NCI-H82 treated with DMSO at 0.1 percent for 48 hours (cell line): ENCODE measurements at regions not wholly inside any gene's neighbourhood (a gene's known extent, or its start where the extent isn't known, plus 50 kb on each side); places are given as distances from the start of the nearest gene placed in this dataset.
"Not testable (repeated sequence)": the region's sequence is repeated elsewhere in the genome, so short reads cannot be mapped to it uniquely, and the experiment has no call there.

Experiments
- DNase-seq: peaks from one replicate; lab custom pipeline; 2025; ENCODE audit not compliant: unreplicated experiment; lab: John Stamatoyannopoulos, UW

- DNase-seq, result no peak
Measured at GRCh38 chr12:31906557-31907301, 52.5 kb upstream of the RESF1 start.

- no peak for DNase-seq
Measured at GRCh38 chr12:31903025-31903424, 56.2 kb upstream of the RESF1 start.

GRCh38 chr12:31900271-31900670, 58.9 kb upstream of the RESF1 start:
- DNase-seq, result no peak

- peak; percentile 24 for DNase-seq
Measured at GRCh38 chr12:31899109-31899508, 60.1 kb upstream of the RESF1 start.

DNA sequence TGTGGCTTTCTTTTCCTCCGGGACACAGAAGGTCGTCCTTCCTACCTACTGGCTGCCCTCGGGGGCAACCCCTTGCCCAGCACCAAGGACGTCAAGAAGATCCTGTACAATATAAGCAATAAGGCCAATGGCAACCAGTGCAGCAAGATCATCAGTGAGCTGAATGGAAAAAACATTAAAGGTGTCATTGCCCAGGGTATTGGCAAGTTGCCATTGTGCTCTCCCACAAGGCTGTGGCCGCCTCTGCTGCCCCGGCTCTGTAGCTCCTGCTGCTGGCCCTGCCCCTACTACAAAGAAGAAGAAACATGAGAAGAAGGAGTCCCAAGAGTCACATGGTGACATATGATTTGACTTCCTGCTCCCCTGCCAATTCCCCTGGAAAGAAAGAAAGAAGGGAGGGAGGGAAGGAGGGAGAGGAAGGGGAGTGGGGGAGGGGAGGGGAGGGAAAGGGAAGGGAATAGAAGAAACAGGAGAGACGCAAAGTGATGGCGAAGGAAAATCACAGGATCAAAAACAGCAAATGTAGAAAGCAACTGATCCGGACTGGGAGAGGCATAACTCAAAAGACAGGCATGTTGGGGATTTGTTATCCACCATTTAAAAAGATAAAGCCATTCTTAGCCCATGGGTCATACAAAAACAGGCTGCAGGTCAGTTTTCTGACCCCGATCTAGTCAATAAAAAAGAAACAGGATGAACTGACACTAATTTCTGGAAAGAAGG, 61.3 kb upstream of the RESF1 start:
- DNase-seq, result no peak

DNA sequence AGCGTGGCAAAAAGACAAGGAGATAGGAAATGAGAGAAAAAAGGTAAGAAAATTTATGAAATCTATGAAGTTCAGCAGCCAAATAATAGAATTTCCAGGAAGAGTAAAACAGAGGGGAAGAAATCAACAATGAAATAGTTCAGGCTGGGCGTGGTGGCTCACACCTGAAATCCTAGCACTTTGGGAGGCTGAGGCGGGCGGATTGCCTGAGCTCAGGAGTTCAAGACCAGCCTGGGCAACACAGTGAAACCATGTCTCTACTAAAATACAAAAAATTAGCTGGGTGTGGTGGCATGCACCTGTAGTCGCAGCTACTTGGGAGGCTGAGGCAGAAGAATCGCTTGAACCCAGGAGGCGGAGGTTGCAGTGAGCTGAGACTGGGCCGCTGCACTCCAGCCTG, 62.1 kb upstream of the RESF1 start:
- DNase-seq, result not testable (repeated sequence)

GRCh38 chr12:31896514-31897039, 62.6 kb upstream of the RESF1 start:
- DNase-seq, result no peak

DNA sequence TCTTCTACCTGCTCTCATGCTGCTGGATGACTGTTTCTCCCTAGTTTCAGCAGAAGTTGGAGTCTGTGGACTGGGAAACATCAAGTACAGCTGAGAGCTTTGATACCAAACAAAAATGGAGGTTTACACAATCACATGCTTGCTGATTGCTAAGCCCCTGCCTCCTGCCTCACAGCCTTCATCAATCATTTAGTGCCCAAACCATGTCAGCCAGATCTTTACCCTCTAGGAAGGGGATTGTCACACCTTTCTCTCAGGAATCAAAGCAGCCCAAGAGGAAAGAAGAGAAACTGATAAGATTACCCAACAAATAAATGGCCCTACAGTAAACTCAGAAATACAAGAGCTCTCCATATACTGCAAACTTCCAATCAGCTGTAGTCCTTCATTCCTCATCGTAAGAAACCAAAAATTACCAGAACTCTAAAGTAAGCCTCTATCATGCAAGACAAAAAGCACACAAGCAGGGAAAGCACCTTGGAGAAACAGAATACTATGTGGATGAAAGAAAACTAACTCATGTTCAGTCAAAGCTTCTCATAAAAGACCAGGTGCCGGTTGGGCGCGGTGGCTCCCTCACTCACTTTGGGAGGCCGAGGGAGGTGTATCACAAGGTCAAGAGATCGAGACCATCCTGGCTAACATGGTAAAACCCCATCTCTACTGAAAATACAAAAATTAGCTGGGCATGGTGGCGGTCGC, 63.6 kb upstream of the RESF1 start:
- DNase-seq, result no peak

DNA sequence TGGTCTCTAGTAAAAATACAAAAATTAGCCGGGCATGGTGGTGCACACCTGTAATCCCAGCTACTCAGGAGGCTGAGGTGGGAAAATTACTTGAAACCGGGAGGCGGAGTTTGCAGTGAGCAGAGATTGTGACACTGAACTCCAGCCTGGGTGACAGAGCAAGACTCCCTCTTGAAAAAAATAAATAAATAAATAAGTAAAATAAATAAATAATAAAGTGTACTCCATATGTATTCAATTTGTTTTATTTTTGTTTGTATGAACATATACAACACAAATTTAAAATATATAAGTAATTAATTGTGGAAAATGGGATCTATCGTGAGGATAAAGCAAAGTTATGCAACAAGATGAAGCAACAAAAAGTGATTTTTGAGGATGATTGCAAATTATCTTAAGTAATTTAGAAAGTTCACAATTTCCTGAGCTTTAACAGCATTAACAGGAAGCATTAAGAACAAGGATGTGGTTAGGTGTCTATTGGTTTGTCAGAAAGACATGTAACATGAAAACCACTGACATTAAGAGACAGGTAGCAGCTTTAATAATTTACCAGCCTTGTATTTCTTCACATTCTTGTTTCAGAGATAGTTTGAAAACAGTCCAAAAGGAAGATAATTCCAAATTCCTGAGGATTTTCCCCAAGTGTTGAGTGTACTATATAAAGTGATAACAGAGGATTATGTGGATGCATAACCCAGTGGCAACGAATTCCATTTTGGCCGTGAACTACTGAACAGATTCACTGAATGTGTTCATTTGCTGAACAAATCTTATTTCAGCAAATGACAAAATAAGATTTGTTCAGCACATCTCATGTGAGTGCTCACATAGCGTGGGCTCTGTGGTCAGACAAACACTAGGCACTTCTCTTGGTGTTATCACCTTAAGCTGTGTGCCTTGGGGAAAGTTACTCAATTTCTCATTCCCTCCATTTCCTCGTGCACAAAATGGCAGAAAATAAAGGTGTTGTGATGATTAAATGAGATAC, 68.6 kb upstream of the RESF1 start:
- no peak for DNase-seq

DNA sequence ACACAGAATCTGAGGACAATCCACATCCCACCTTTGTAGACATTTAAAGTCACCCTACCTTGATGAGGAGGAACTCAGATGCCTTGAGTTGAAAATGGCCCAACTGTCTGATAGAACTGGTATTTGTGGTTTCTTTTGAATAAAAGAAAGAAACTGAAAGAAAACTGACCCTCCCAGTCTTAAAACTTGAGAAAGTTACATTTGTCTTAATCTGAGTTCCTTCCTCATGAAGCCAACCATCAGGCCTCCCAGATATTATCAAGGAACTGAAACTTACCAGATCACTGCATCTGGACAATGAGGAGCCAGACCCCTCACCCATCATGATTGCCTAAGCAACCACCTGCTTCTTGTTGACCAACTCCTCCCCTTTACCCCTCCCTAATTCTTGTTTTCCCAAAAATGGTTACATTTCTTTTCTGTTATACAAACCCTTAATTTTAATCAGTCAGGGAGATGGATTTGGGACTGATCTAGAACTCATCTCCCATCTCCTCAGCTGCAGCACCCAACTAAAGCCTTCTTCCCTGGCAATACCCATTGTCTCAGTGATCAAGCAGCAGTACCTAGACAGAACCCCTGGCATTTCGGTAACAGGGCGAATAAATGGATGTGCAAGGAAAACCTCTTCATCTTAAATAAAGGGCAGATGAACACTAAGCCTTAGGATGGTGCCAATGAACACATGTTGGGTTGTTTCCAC, 72.0 kb upstream of the RESF1 start:
- DNase-seq, result no peak

DNA sequence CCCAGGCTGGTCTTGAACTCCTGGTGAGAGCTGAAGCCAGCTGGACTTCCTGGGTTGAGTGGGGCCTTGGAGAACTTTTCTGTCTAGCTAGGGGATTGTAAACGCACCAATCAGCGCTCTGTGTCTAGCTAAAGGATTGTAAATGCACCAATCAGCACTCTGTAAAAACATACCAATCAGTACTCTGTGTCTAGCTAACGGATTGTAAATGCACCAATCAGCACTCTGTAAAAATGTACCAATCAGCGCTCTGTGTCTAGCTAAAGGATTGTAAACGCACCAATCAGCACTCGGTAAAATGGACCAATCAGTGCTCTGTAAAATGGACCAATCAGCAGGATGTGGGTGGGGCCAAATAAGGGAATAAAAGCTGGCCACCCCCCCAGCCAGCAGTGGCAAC, 76.5 kb upstream of the RESF1 start:
- not testable (repeated sequence) for DNase-seq

GRCh38 chr12:31880340-31880739, 78.9 kb upstream of the RESF1 start:
- DNase-seq, result no peak

- no peak for DNase-seq
Measured at GRCh38 chr12:31877884-31878283, 81.3 kb upstream of the RESF1 start.

DNA sequence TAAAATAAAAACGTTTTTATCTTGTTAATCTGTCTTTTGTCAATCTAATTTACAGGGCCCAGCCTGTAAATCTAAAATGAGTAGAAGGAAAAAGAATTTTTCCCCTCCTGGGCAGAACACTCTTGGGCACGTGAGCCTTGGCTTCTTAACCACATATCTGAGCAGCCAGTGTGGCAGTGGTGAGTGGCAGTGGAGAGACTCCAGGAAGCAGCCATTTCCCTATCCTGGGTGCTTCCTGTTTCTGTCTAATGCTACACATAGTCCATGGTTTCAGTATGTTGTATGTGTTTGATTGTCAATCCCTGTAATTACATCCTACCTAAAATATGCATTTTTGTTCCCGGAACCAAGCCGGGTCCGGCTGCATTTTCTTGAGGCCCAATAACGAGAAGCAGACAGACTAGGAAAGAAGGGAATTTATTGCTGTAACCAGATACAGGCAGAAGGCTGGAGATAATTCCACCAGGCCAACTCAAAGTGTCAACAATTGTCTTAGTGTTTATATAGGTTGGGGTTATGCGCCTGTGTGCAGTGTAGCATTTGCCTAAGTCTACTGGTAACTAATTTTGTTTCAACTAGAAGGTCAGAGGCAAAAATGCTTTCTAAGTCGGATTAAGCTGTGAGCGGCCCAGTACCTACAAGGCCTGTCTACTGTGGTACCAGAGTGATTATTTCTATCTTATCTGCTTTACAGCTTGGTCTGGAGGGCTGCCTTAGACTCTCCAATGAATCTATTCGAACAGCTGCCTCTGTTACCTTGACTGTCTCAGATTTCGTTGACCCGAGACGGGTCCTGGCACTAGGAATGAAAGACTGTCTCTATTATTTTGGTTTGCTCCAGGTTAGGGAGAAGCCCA, 82.4 kb upstream of the RESF1 start:
- no peak for DNase-seq

- no peak for DNase-seq
Measured at GRCh38 chr12:31875609-31875964, 83.6 kb upstream of the RESF1 start.

DNA sequence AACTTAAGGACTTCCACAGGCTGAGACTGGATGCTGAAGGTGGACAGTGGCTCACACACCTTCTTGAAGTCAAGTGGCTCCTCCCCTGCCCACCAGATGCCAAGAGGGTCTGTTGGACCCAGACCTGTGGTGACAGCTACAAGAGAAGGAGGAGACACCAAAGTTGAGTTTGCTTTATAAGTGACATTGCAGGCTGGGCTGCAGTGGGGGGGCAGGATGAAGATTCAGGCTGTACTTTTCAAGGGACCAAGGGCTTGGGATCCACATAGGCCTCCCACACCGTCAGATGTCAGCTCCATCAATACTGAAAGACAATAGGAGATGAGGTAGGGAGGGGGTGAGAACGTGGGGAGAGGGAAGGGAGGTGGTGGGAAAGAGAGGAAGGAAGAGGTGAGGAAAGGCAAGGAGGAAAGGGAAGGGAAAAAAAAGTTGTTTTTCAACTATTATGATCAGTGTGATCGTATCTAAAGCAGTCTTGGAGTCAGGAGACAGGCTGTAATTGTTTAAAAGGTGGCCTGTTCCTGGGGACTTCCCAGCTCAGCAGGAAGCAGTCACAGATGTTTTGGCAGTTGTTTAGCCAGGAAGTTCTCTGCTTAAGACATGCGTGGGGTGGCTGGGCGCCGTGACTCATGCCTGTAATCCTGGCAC, 84.1 kb upstream of the RESF1 start:
- DNase-seq, result no peak

DNA sequence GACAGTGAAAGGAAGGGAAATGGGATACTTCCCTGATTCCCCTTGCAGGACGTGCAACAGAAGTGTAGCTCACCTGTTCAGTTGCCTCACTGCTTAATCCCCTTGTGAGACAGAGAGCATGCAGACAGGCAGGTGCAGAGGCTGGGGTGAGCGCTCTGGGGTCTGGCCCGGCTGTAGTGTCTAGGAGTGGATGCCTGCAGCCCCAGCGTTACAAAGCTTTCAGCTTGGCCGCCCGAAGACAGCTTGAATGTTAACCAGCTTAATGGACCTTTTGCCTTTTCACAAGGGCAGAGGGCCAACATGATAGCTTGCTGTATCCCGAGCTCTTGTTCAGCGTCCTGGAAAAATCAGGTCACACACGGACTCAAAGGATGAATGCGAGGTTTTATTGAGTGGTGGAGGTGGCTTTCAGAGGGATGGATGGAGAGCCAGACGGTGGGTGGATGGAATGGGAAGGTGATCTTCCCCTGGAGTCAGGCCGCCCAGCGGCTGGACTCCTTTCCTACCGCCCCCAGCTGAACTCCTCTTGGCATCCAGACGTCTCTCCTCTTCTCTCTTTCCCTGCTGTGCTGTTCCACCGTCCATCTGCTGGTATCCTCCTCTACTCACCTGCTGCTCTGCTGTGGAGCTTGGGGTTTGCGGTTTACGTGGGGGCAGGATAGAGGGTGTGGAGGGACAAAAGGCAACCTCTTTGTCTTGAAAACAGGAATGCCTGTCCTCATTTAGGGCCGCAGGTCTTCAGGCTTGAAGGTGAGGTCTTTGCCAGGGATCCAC, 86.2 kb upstream of the RESF1 start:
- DNase-seq, result no peak

GRCh38 chr12:31869972-31870371, 89.2 kb upstream of the RESF1 start:
- DNase-seq, result no peak
